K562 (cell line): ENCODE measurements at regions not wholly inside any gene's neighbourhood (a gene's known extent, or its start where the extent isn't known, plus 50 kb on each side); places are given as distances from the start of the nearest gene placed in this dataset.
A peak's percentile ranks its signal among the peaks of the same experiment; 100 is the strongest.

Experiments used
- ATAC-seq: fragments of 200-7000 bp; cut with Tn5 transposase; 3 replicates; pipeline ENCODE4 v1.9.1; 2020; ENCODE audit warnings: moderate library complexity
- BruUV-seq: library from RNA; stranded (reverse); fragments of 400-500 nt; replicated peaks from 2 replicates; lab custom pipeline; 2021; lab: Mats Ljungman, UMichigan
- CTCF ChIA-PET: fragments of 300-600 bp; formaldehyde crosslinking; extraction: SDS; loops from one replicate; lab custom pipeline; 2021; ENCODE audit warnings: low intra/inter-chr PET ratio; lab: Yijun Ruan, JAX
- POLR2A ChIA-PET: fragments of 300-600, 350-650 bp; sonication (Branson Sonifier 250); formaldehyde crosslinking; extraction: SDS; loops from one replicate; lab custom pipeline; 2021; ENCODE audit warnings: antibody characterized with exemption, inconsistent platforms; lab: Yijun Ruan, JAX
- DNase-seq, 4 experiments: peaks; one replicate each; pipeline versions ENCODE4 v3.0.0 to v3.0.0-alpha.2; 2011 to 2018; ENCODE audit warnings: low spot score in 3 of 4, mixed read lengths in 3 of 4; ENCODE audit errors: extremely low read depth in 1 of 4
- FAIRE-seq: peaks from 2 replicates; lab custom pipeline; 2011; peaks lifted over from hg19 to GRCh38; lab: Jason Lieb, UNC
- H2AFZ ChIP-seq: 2 replicates; pipeline ENCODE4 v1.6.0; 2011; ENCODE audit warnings: low read depth, low read length, control low read depth, inconsistent platforms
- H3K27ac ChIP-seq: fragments of 200-600 bp; 3 replicates; pipeline ENCODE4 v1.8.0; 2011; ENCODE audit warnings: low read depth, mild to moderate bottlenecking, control low read depth, inconsistent platforms, low read length, moderate library complexity, mixed read lengths; ENCODE audit errors: extremely low read depth
- H3K27me3 ChIP-seq, 2 experiments: fragments of 300-600 bp in 1 of 2; 2 replicates in 1 of 2; 3 replicates in 1 of 2; pipeline versions ENCODE4 v1.6.0 to v1.8.0; 2011; ENCODE audit warnings: inconsistent platforms in 2 of 2, low read length in 2 of 2, mild to moderate bottlenecking in 1 of 2, mixed read lengths in 1 of 2, moderate library complexity in 1 of 2; ENCODE audit not compliant: control insufficient read depth in 2 of 2, insufficient read depth in 2 of 2
- H3K36me3 ChIP-seq: fragments of 300-600 bp; 3 replicates; pipeline ENCODE4 v1.8.0; 2011; ENCODE audit warnings: mild to moderate bottlenecking, low read length, inconsistent platforms; ENCODE audit not compliant: control insufficient read depth, insufficient read depth
- H3K4me1 ChIP-seq, 2 experiments: fragments of 200-600 bp in 1 of 2; replicated peaks in 1 of 2; 2 replicates in 1 of 2; 3 replicates in 1 of 2; pipeline versions ENCODE4 v1.5.1 to v1.8.0; 2011; ENCODE audit warnings: inconsistent platforms in 2 of 2, low read length in 2 of 2, mild to moderate bottlenecking in 1 of 2, mixed read lengths in 1 of 2, moderate library complexity in 1 of 2; ENCODE audit not compliant: control insufficient read depth in 2 of 2, insufficient read depth in 2 of 2
- H3K4me2 ChIP-seq: 2 replicates; pipeline ENCODE4 v1.6.1; 2011; ENCODE audit warnings: low read length, control low read depth, inconsistent platforms, mixed read lengths; ENCODE audit not compliant: insufficient read depth
- H3K4me3 ChIP-seq: fragments of 200-600 bp; sonication (generic), shearing (Covaris generic); 2 replicates; pipeline ENCODE4 v1.5.1; 2016; ENCODE audit warnings: control low read depth, inconsistent platforms
- H3K79me2 ChIP-seq: fragments of 200-600 bp; 3 replicates; pipeline ENCODE4 v1.8.0; 2011; ENCODE audit warnings: low read length, inconsistent platforms; ENCODE audit not compliant: control insufficient read depth, insufficient read depth
- H3K9ac ChIP-seq, 2 experiments: 2 replicates each; pipeline versions ENCODE4 v1.6.0 to v1.6.1; 2011; ENCODE audit warnings: low read depth in 2 of 2, low read length in 2 of 2, control low read depth in 1 of 2, inconsistent platforms in 1 of 2, mild to moderate bottlenecking in 1 of 2, mixed read lengths in 1 of 2; ENCODE audit not compliant: insufficient read depth in 1 of 2
- H3K9me1 ChIP-seq: one replicate; pipeline ENCODE4 v1.6.0; 2011; ENCODE audit warnings: inconsistent platforms, mild to moderate bottlenecking, low read length, moderate library complexity; ENCODE audit not compliant: control insufficient read depth, insufficient read depth
- H3K9me3 ChIP-seq: replicated peaks from 2 replicates; pipeline ENCODE4 v1.5.1; 2011; ENCODE audit warnings: low read depth, low read length, inconsistent platforms; ENCODE audit not compliant: control insufficient read depth, insufficient read depth
- H4K20me1 ChIP-seq: replicated peaks from 2 replicates; pipeline ENCODE4 v1.6.1; 2011; ENCODE audit warnings: low read length, inconsistent platforms, mixed read lengths; ENCODE audit not compliant: control insufficient read depth, insufficient read depth
- ATF3 ChIP-seq, 2 experiments: fragments of 450-650 bp in 1 of 2; sonication (generic) in 1 of 2; formaldehyde crosslinking in 1 of 2; IDR thresholded peaks in 1 of 2; conservative IDR thresholded peaks in 1 of 2; 2 replicates each; pipeline versions ENCODE4 v1.6.1 to v1.8.1; 2016 to 2023; ENCODE audit warnings: mild to moderate bottlenecking in 2 of 2, moderate library complexity in 2 of 2, inconsistent platforms in 1 of 2, missing genetic modification reagents in 1 of 2
- C11orf30 ChIP-seq: fragments of 450-650 bp; IDR thresholded peaks from 2 replicates; pipeline ENCODE4 v1.6.1; 2016; ENCODE audit warnings: low read depth, mild to moderate bottlenecking
- CEBPB ChIP-seq: fragments of 450-650 bp; IDR thresholded peaks from 2 replicates; pipeline ENCODE4 v1.6.1; 2016; ENCODE audit warnings: missing genetic modification characterization, missing compliant biosample characterization
- CEBPG ChIP-seq, 3 experiments: fragments of 200-800 bp in 1 of 3; sonication (Bioruptor generic) in 1 of 3; sonication (generic) in 1 of 3; formaldehyde crosslinking in 1 of 3; IDR thresholded peaks in 2 of 3; conservative IDR thresholded peaks in 1 of 3; 2 replicates each; pipeline versions ENCODE4 v1.6.1 to v1.8.0; 2016 to 2022; ENCODE audit warnings: missing compliant biosample characterization in 2 of 3, missing genetic modification characterization in 2 of 3, mild to moderate bottlenecking in 1 of 3, missing genetic modification reagents in 1 of 3
- E4F1 ChIP-seq: fragments of 250-450 bp; sonication (Bioruptor Pico); IDR thresholded peaks from 2 replicates; pipeline ENCODE4 v1.5.0; 2021; ENCODE audit warnings: mild to moderate bottlenecking, borderline replicate concordance
- GABPB2 ChIP-seq: fragments of 250-450 bp; sonication (Bioruptor Pico); conservative IDR thresholded peaks from 2 replicates; pipeline ENCODE4 v1.5.1; 2021; ENCODE audit warnings: mild to moderate bottlenecking
- ILK ChIP-seq: fragments of 450-650 bp; IDR thresholded peaks from 2 replicates; pipeline ENCODE4 v1.6.1; 2016; ENCODE audit warnings: missing genetic modification characterization, low read depth, mild to moderate bottlenecking, missing compliant biosample characterization, moderate library complexity, borderline replicate concordance
- MCM2 ChIP-seq: fragments of 450-650 bp; IDR thresholded peaks from 2 replicates; pipeline ENCODE4 v1.6.1; 2017; ENCODE audit warnings: low read depth, mild to moderate bottlenecking
- PHF20 ChIP-seq: fragments of 450-650 bp; IDR thresholded peaks from 2 replicates; pipeline ENCODE4 v1.6.1; 2018; ENCODE audit not compliant: partially characterized antibody
- SMC3 ChIP-seq: conservative IDR thresholded peaks from 2 replicates; pipeline ENCODE4 v1.6.1; 2011; ENCODE audit warnings: low read depth, low read length, improper control_type of control experiment; ENCODE audit not compliant: insufficient read depth
- SOX6 ChIP-seq: fragments of 450-650 bp; IDR thresholded peaks from 2 replicates; pipeline ENCODE4 v1.6.1; 2014; ENCODE audit warnings: mild to moderate bottlenecking
- TRIM24 ChIP-seq, 2 experiments: fragments of 450-650 bp; IDR thresholded peaks; 2 replicates each; pipeline ENCODE4 v1.6.1; 2016
- YBX1 ChIP-seq: fragments of 450-650 bp; IDR thresholded peaks from 2 replicates; pipeline ENCODE4 v1.7.1; 2016; ENCODE audit warnings: mild to moderate bottlenecking
- ZNF253 ChIP-seq: fragments of 250-450 bp; sonication (Bioruptor Pico); conservative IDR thresholded peaks from 2 replicates; pipeline ENCODE4 v1.6.1; 2021; ENCODE audit warnings: mild to moderate bottlenecking
- ZNF780A ChIP-seq: fragments of 250-450 bp; sonication (Bioruptor Pico); IDR thresholded peaks from 2 replicates; pipeline ENCODE4 v1.5.0; 2021; ENCODE audit warnings: mild to moderate bottlenecking
- WGBS: fragments of 100-300 bp; shearing (Covaris generic); methylation state at CpG from one replicate; pipeline ENCODE4 v1.1.6; 2016; ENCODE audit warnings: low coverage, mixed read lengths; ENCODE audit not compliant: insufficient coverage; ENCODE audit errors: missing lambda C conversion rate; 5-methylcytosine and 5-hydroxymethylcytosine counted together
- in situ Hi-C: fragments of 300-500 bp; cut with MboI; formaldehyde crosslinking; loops from 4 replicates; pipeline ENCODE4 v1.15.0; 2018; ENCODE audit warnings: inconsistent platforms, mixed read lengths
- intact Hi-C: fragments of 100-400 bp; cut with micrococcal nuclease; formaldehyde crosslinking; loops from 2 replicates; pipeline ENCODE4 v1.14.2; 2022
- TF ChIP-seq, protein P1 (sequence below): fragments of 450-650 bp; IDR thresholded peaks from 2 replicates; pipeline ENCODE4 v1.6.1; 2016; ENCODE audit warnings: mild to moderate bottlenecking
- TF ChIP-seq, protein P2 (sequence below): sonication (generic); formaldehyde crosslinking; IDR thresholded peaks from 2 replicates; pipeline ENCODE4 v1.8.1; 2022; ENCODE audit warnings: missing genetic modification reagents

- Histone ChIP-seq H2AFZ (no peak overlapping the region), H3K79me2 (no peaks in the 10 kb centered on the region), H3K4me1 (no peaks in the 10 kb centered on the region; a peak in 1 of 5 replicates), H4K20me1 (no peaks in the 10 kb centered on the region), H3K36me3 (no peaks in the 10 kb centered on the region), H3K9me3 (no peaks in the 10 kb centered on the region), H3K27me3 (no peaks in the 10 kb centered on the region), H3K4me2 (no peak overlapping the region), H3K9ac (no peak overlapping the region), H3K9me1 (no peaks in the 10 kb centered on the region), H3K4me3 (no peak overlapping the region), H3K27ac (no peak overlapping the region)
- DNase-seq (no peak), FAIRE-seq (no peak), ATAC-seq (no peak)
- POLR2A ChIA-PET = no interaction called here
- in situ Hi-C loops = no loop called here
- CTCF ChIA-PET = no interaction called here
- intact Hi-C loops = loop anchor here (10.0 kb wide), 1 partner anchor 801 kb away; no protein-coding TSS in a partner anchor
- 0% methylated on average over 2 of the region's 2 CpGs for WGBS
- BruUV-seq = no TSS peak
- TF ChIP-seq SMC3 = no peak
- no peak for TF ChIP-seq SOX6
- TF ChIP-seq ILK = no peak
- peak in 1 of 2 experiments; percentile 46; a peak in 2 of 4 replicates for TF ChIP-seq TRIM24 (IDR thresholded peaks at IDR 0.05)
- no peak for TF ChIP-seq ZNF253
- no peak for TF ChIP-seq E4F1 (CRISPR knock-in tag)
- TF ChIP-seq CEBPG (CRISPR knock-in tag; IDR thresholded peaks at IDR 0.05) = no peak
- peak; percentile 81 to 88 for TF ChIP-seq CEBPG (tag; conservative IDR thresholded peaks at IDR 0.05 in 1 of 2, IDR thresholded peaks at IDR 0.05 in 1 of 2)
- TF ChIP-seq PHF20 = no peak
- peak; percentile 80 for TF ChIP-seq CEBPB (tag)
- TF ChIP-seq ZNF780A (CRISPR knock-in tag) = no peak
- TF ChIP-seq ATF3 (IDR thresholded peaks at IDR 0.05) = peak; percentile 76
- TF ChIP-seq ATF3 (CRISPR knock-in tag; conservative IDR thresholded peaks at IDR 0.05) = no peak
- TF ChIP-seq GABPB2 (CRISPR knock-in tag) = no peak
- TF ChIP-seq MCM2 = no peak
- no peak for TF ChIP-seq C11orf30
- TF ChIP-seq, protein P1, sequence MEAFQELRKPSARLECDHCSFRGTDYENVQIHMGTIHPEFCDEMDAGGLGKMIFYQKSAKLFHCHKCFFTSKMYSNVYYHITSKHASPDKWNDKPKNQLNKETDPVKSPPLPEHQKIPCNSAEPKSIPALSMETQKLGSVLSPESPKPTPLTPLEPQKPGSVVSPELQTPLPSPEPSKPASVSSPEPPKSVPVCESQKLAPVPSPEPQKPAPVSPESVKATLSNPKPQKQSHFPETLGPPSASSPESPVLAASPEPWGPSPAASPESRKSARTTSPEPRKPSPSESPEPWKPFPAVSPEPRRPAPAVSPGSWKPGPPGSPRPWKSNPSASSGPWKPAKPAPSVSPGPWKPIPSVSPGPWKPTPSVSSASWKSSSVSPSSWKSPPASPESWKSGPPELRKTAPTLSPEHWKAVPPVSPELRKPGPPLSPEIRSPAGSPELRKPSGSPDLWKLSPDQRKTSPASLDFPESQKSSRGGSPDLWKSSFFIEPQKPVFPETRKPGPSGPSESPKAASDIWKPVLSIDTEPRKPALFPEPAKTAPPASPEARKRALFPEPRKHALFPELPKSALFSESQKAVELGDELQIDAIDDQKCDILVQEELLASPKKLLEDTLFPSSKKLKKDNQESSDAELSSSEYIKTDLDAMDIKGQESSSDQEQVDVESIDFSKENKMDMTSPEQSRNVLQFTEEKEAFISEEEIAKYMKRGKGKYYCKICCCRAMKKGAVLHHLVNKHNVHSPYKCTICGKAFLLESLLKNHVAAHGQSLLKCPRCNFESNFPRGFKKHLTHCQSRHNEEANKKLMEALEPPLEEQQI = no peak
- TF ChIP-seq, protein P2, sequence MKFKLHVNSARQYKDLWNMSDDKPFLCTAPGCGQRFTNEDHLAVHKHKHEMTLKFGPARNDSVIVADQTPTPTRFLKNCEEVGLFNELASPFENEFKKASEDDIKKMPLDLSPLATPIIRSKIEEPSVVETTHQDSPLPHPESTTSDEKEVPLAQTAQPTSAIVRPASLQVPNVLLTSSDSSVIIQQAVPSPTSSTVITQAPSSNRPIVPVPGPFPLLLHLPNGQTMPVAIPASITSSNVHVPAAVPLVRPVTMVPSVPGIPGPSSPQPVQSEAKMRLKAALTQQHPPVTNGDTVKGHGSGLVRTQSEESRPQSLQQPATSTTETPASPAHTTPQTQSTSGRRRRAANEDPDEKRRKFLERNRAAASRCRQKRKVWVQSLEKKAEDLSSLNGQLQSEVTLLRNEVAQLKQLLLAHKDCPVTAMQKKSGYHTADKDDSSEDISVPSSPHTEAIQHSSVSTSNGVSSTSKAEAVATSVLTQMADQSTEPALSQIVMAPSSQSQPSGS = no peak
- no peak for TF ChIP-seq YBX1
These were observed 180.3 kb upstream of the MYO3A start for GRCh38 chr10:25753776-25754175.
